NB4 (cell line): ENCODE measurements at regions not wholly inside any gene's neighbourhood (a gene's known extent, or its start where the extent isn't known, plus 50 kb on each side); places are given as distances from the start of the nearest gene placed in this dataset.

ENCODE experiments used
- TF ChIP-seq, protein P1 (sequence below): IDR thresholded peaks from 2 replicates; pipeline ENCODE4 v1.6.1; 2011; ENCODE audit warnings: low read depth, low read length
- TF ChIP-seq, protein P2 (sequence below): IDR thresholded peaks from one replicate; pipeline ENCODE4 v1.5.1; 2012; ENCODE audit warnings: low read depth, low read length

DNA sequence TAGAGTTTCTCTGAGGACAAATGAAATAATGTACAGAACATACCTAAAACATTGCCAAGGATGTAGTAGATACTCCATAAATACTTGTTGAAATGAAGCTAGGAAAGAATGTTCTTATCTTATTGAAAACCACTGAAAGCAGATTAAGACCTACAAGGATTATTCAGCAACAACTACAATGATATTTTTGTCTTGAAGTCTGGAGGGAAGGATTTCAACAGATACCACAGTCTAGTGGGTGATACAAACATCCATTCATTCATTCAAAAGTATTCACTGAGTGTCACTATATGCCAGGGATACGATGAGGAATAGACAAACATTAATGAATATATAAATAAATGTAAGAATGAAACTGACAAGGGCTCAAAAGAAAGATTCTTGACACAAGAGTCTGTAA is 74.7 kb upstream of the THBS1 start:
- TF ChIP-seq, protein P1, sequence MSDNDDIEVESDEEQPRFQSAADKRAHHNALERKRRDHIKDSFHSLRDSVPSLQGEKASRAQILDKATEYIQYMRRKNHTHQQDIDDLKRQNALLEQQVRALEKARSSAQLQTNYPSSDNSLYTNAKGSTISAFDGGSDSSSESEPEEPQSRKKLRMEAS: no peak
- TF ChIP-seq, protein P2, sequence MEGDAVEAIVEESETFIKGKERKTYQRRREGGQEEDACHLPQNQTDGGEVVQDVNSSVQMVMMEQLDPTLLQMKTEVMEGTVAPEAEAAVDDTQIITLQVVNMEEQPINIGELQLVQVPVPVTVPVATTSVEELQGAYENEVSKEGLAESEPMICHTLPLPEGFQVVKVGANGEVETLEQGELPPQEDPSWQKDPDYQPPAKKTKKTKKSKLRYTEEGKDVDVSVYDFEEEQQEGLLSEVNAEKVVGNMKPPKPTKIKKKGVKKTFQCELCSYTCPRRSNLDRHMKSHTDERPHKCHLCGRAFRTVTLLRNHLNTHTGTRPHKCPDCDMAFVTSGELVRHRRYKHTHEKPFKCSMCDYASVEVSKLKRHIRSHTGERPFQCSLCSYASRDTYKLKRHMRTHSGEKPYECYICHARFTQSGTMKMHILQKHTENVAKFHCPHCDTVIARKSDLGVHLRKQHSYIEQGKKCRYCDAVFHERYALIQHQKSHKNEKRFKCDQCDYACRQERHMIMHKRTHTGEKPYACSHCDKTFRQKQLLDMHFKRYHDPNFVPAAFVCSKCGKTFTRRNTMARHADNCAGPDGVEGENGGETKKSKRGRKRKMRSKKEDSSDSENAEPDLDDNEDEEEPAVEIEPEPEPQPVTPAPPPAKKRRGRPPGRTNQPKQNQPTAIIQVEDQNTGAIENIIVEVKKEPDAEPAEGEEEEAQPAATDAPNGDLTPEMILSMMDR: no peak
